Loucy (cell line): ENCODE measurements at regions not wholly inside any gene's neighbourhood (a gene's known extent, or its start where the extent isn't known, plus 50 kb on each side); places are given as distances from the start of the nearest gene placed in this dataset.

Experiments used
- EZH2phosphoT487 ChIP-seq: fragments of 200-600 bp; IDR thresholded peaks from 2 replicates; pipeline ENCODE4 v1.6.1; 2018; ENCODE audit warnings: antibody characterized with exemption, mild to moderate bottlenecking, moderate library complexity, borderline replicate concordance
- TF ChIP-seq, protein P1 (sequence below): fragments of 200-600 bp; sonication (generic); conservative IDR thresholded peaks from 2 replicates; pipeline ENCODE4 v1.5.1; 2014; ENCODE audit warnings: mild to moderate bottlenecking, antibody characterized with exemption, low read length

DNA sequence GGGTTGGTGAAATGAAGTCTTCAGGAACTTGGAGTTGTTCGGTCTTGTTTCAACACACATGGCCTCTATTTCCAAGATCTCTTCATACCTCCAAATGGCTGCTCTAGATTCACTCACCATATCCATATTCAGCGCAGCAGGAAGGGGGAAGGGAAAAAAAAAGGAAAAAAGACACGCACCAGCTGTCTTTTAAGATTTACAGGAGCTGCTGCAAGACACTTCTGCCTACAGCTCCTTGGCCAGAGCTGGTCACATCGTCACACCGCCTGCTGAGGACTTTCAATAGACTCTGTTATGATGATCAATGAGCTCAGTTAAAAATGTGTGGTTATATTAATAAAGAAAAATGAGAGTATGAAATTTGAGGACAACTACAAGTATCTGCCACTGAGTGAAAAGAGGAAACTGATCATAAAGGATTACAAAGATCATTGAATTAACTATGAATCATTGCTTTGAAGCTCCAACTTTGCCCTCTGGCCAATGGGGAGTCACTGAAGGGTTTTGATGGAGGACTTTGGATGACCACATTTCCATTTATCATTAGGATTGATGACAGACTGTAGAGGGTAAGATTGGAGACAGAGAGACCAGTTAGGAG, 182.1 kb upstream of the HMGA2 start:
- TF ChIP-seq, protein P1, sequence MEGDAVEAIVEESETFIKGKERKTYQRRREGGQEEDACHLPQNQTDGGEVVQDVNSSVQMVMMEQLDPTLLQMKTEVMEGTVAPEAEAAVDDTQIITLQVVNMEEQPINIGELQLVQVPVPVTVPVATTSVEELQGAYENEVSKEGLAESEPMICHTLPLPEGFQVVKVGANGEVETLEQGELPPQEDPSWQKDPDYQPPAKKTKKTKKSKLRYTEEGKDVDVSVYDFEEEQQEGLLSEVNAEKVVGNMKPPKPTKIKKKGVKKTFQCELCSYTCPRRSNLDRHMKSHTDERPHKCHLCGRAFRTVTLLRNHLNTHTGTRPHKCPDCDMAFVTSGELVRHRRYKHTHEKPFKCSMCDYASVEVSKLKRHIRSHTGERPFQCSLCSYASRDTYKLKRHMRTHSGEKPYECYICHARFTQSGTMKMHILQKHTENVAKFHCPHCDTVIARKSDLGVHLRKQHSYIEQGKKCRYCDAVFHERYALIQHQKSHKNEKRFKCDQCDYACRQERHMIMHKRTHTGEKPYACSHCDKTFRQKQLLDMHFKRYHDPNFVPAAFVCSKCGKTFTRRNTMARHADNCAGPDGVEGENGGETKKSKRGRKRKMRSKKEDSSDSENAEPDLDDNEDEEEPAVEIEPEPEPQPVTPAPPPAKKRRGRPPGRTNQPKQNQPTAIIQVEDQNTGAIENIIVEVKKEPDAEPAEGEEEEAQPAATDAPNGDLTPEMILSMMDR = no peak
- TF ChIP-seq EZH2phosphoT487 = no peak
